Nephron (organoid): ENCODE measurements at regions not wholly inside any gene's neighbourhood (a gene's known extent, or its start where the extent isn't known, plus 50 kb on each side); places are given as distances from the start of the nearest gene placed in this dataset.

Experiments used
- H3K27ac Mint-ChIP-seq, 3 experiments: 2 replicates each; pipeline ENCODE4 v1.8.0; 2020; ENCODE audit warnings: mixed read lengths in 3 of 3, mild to moderate bottlenecking in 2 of 3, moderate library complexity in 1 of 3
- H3K27me3 Mint-ChIP-seq: 2 replicates; pipeline ENCODE4 v1.8.0; 2021; ENCODE audit warnings: low read depth, mild to moderate bottlenecking, moderate library complexity, mixed read lengths
- H3K36me3 Mint-ChIP-seq: 2 replicates; pipeline ENCODE4 v1.8.0; 2020; ENCODE audit warnings: low read depth, mixed read lengths
- H3K4me1 Mint-ChIP-seq: 2 replicates; pipeline ENCODE4 v1.8.0; 2020; ENCODE audit warnings: mixed read lengths
- H3K4me3 Mint-ChIP-seq, 3 experiments: 2 replicates each; pipeline ENCODE4 v1.8.0; 2020; ENCODE audit warnings: mild to moderate bottlenecking in 3 of 3, mixed read lengths in 3 of 3, moderate library complexity in 2 of 3
- H3K9me3 Mint-ChIP-seq: 2 replicates; pipeline ENCODE4 v1.8.0; 2020; ENCODE audit warnings: mixed read lengths
- CTCF ChIP-seq, 3 experiments: fragments of 200-600 bp; sonication (generic); IDR thresholded peaks; one replicate each; pipeline ENCODE4 v1.5.0; 2021; ENCODE audit warnings: antibody characterized with exemption in 3 of 3; ENCODE audit not compliant: unreplicated experiment in 3 of 3

GRCh38 chr1:80876035-80876434, 924.7 kb upstream of the ADGRL2 start:
- no peaks in the 10 kb centered on the region for H3K27me3 Mint-ChIP-seq

GRCh38 chr1:80869299-80869698, 931.4 kb upstream of the ADGRL2 start:
- Mint-ChIP-seq H3K27me3 (no peaks in the 10 kb centered on the region), H3K4me1 (no peaks in the 10 kb centered on the region), H3K9me3 (peaks cover 2% of the 10 kb centered on the region), H3K4me3 (no peak overlapping the region), H3K27ac (no peak overlapping the region), H3K36me3 (no peaks in the 10 kb centered on the region)
- TF ChIP-seq CTCF (IDR thresholded peaks at IDR 0.05; ENCODE audit: unreplicated experiment in 3 of 3) = no peak

More at GRCh38 chr1:80876035-80876434, 924.7 kb upstream of the ADGRL2 start:
- Mint-ChIP-seq H3K4me1 (no peaks in the 10 kb centered on the region), H3K36me3 (no peaks in the 10 kb centered on the region), H3K27ac (no peak overlapping the region), H3K4me3 (no peak overlapping the region), H3K9me3 (no peaks in the 10 kb centered on the region)
- TF ChIP-seq CTCF (IDR thresholded peaks at IDR 0.05; ENCODE audit: unreplicated experiment in 3 of 3) = no peak

GRCh38 chr1:80847904-80848303, 952.8 kb upstream of the ADGRL2 start:
- H3K4me1 Mint-ChIP-seq = no peaks in the 10 kb centered on the region
- H3K27ac Mint-ChIP-seq = no peak overlapping the region
- no peaks in the 10 kb centered on the region for H3K36me3 Mint-ChIP-seq
- H3K4me3 Mint-ChIP-seq = no peak overlapping the region
- no peaks in the 10 kb centered on the region for H3K27me3 Mint-ChIP-seq
- H3K9me3 Mint-ChIP-seq = peaks cover 12% of the 10 kb centered on the region
- no peak for TF ChIP-seq CTCF (IDR thresholded peaks at IDR 0.05; ENCODE audit: unreplicated experiment in 3 of 3)

GRCh38 chr1:80846966-80847365, 953.8 kb upstream of the ADGRL2 start:
- no peak for TF ChIP-seq CTCF (IDR thresholded peaks at IDR 0.05; ENCODE audit: unreplicated experiment in 3 of 3)
- Mint-ChIP-seq H3K27ac (no peak overlapping the region), H3K4me1 (no peaks in the 10 kb centered on the region), H3K9me3 (peaks cover 13% of the 10 kb centered on the region), H3K4me3 (no peak overlapping the region), H3K27me3 (no peaks in the 10 kb centered on the region), H3K36me3 (no peaks in the 10 kb centered on the region)

- Mint-ChIP-seq H3K4me1 (no peaks in the 10 kb centered on the region), H3K36me3 (peaks cover 4% of the 10 kb centered on the region), H3K27me3 (no peaks in the 10 kb centered on the region), H3K4me3 (no peak overlapping the region), H3K9me3 (peaks cover 30% of the 10 kb centered on the region), H3K27ac (no peak overlapping the region)
- TF ChIP-seq CTCF (IDR thresholded peaks at IDR 0.05; ENCODE audit: unreplicated experiment in 3 of 3) = no peak
Measured at GRCh38 chr1:80842796-80843195, 957.9 kb upstream of the ADGRL2 start.

- Mint-ChIP-seq H3K27me3 (no peaks in the 10 kb centered on the region), H3K4me3 (no peak overlapping the region), H3K4me1 (no peaks in the 10 kb centered on the region), H3K27ac (no peak overlapping the region), H3K36me3 (peaks cover 4% of the 10 kb centered on the region), H3K9me3 (peaks cover 30% of the 10 kb centered on the region)
- TF ChIP-seq CTCF (IDR thresholded peaks at IDR 0.05; ENCODE audit: unreplicated experiment in 3 of 3) = no peak
Measured at GRCh38 chr1:80841261-80841660, 959.5 kb upstream of the ADGRL2 start.
